Gastrocnemius medialis (tissue), 4 donors: ENCODE measurements at regions not wholly inside any gene's neighbourhood (a gene's known extent, or its start where the extent isn't known, plus 50 kb on each side); places are given as distances from the start of the nearest gene placed in this dataset.

Experiments
- CTCF ChIP-seq, 5 experiments: fragments of 450-650 bp in 3 of 5; fragments of 200-600 bp in 2 of 5; sonication (generic) in 2 of 5; IDR thresholded peaks in 4 of 5; conservative IDR thresholded peaks in 1 of 5; 1 replicate in 4 of 5; 2 replicates in 1 of 5; pipeline ENCODE4 v1.5.1; 2016 to 2019; ENCODE audit warnings: antibody characterized with exemption in 5 of 5, mild to moderate bottlenecking in 3 of 5, moderate library complexity in 3 of 5
- POLR2A ChIP-seq, 2 donors: fragments of 450-650 bp; IDR thresholded peaks; one replicate each; pipeline ENCODE4 v1.6.1; 2017; ENCODE audit warnings: antibody characterized with exemption in 2 of 2, mild to moderate bottlenecking in 2 of 2, moderate library complexity in 2 of 2

DNA sequence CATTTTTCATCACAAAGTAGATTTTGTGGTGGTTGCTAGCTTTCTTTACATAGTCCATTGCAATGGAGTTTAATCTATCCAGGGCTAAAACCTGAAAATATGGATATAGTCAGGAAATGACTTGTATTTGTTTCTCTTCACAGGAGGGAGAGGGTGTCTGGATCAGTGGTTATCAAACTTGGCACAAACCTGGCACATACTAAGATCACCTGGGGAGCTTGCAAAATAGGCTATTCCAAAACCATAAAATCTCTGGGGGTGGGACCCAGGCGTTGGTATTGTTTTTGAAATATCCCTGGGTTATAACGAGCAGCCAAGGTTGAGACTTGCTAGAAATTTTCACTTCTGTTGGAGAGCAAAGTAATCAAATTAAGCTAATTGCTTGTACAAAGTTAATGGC is 179.9 kb downstream of the PCSK1 start:
- TF ChIP-seq CTCF (IDR thresholded peaks at IDR 0.05 in 4 of 5, conservative IDR thresholded peaks at IDR 0.05 in 1 of 5), result no peak
- no peak for TF ChIP-seq POLR2A (IDR thresholded peaks at IDR 0.05)
